Retina (tissue), 1 donor: ENCODE measurements at regions not wholly inside any gene's neighbourhood (a gene's known extent, or its start where the extent isn't known, plus 50 kb on each side); places are given as distances from the start of the nearest gene placed in this dataset.
"Not testable (repeated sequence)": the region's sequence is repeated elsewhere in the genome, so short reads cannot be mapped to it uniquely, and the experiment has no call there.

Experiments used
- DNase-seq: peaks from one replicate; pipeline ENCODE4 v3.0.0-alpha.2; 2016

- not testable (repeated sequence) for DNase-seq
Measured at GRCh38 chr3:193047461-193047860, 129.8 kb upstream of the MB21D2 start.

GRCh38 chr3:193048127-193048526, 130.5 kb upstream of the MB21D2 start:
- no peak for DNase-seq

- DNase-seq = no peak
Measured at GRCh38 chr3:193049935-193050334, 132.3 kb upstream of the MB21D2 start.

- DNase-seq = no peak
Measured at GRCh38 chr3:193051314-193051713, 133.7 kb upstream of the MB21D2 start.

GRCh38 chr3:193052354-193053045, 134.8 kb upstream of the MB21D2 start:
- peak; percentile 47 for DNase-seq

GRCh38 chr3:193053046-193053435, 135.4 kb upstream of the MB21D2 start:
- DNase-seq = no peak

- no peak for DNase-seq
Measured at GRCh38 chr3:193055352-193055751, 137.7 kb upstream of the MB21D2 start.

GRCh38 chr3:193057616-193058015, 140.0 kb upstream of the MB21D2 start:
- no peak for DNase-seq

- no peak for DNase-seq
Measured at GRCh38 chr3:193060748-193061546, 143.3 kb upstream of the MB21D2 start.

GRCh38 chr3:193068365-193068764, 150.7 kb upstream of the MB21D2 start:
- DNase-seq = no peak

- DNase-seq = not testable (repeated sequence)
Measured at GRCh38 chr3:193069732-193070131, 152.1 kb upstream of the MB21D2 start.

GRCh38 chr3:193078996-193079753, 161.5 kb upstream of the MB21D2 start:
- peak; percentile 8 for DNase-seq

GRCh38 chr3:193080821-193081365, 160.1 kb upstream of the PLAAT1 start:
- no peak for DNase-seq

- DNase-seq = no peak
Measured at GRCh38 chr3:193085655-193086054, 155.4 kb upstream of the PLAAT1 start.

- no peak for DNase-seq
Measured at GRCh38 chr3:193086681-193087080, 154.3 kb upstream of the PLAAT1 start.

GRCh38 chr3:193087336-193087735, 153.7 kb upstream of the PLAAT1 start:
- no peak for DNase-seq

GRCh38 chr3:193095366-193095765, 145.7 kb upstream of the PLAAT1 start:
- DNase-seq = peak; percentile 10

- no peak for DNase-seq
Measured at GRCh38 chr3:193096076-193096475, 144.9 kb upstream of the PLAAT1 start.

- no peak for DNase-seq
Measured at GRCh38 chr3:193114431-193115340, 126.3 kb upstream of the PLAAT1 start.

GRCh38 chr3:193116871-193117270, 124.2 kb upstream of the PLAAT1 start:
- no peak for DNase-seq

GRCh38 chr3:193118907-193119306, 122.1 kb upstream of the PLAAT1 start:
- DNase-seq = no peak

- DNase-seq = no peak
Measured at GRCh38 chr3:193119926-193120325, 121.1 kb upstream of the PLAAT1 start.
